B cell (primary cell): ENCODE measurements at regions not wholly inside any gene's neighbourhood (a gene's known extent, or its start where the extent isn't known, plus 50 kb on each side); places are given as distances from the start of the nearest gene placed in this dataset.

Source experiments
- ATAC-seq: fragments of 200-7000 bp; cut with Tn5 transposase; one replicate; pipeline ENCODE4 v1.10.0; 2021; ENCODE audit warnings: low read depth, mild to moderate bottlenecking, moderate number of reproducible peaks, moderate library complexity
- CTCF ChIA-PET: fragments of 350-600 bp; sonication (Branson Sonifier 250); formaldehyde crosslinking; loops from one replicate; lab custom pipeline; 2021; ENCODE audit warnings: antibody characterized with exemption, inconsistent platforms; lab: Charles Lee
- POLR2A ChIA-PET: fragments of 350-600 bp; sonication (Branson Sonifier 250); formaldehyde crosslinking; loops from one replicate; lab custom pipeline; 2021; ENCODE audit warnings: antibody characterized with exemption; lab: Charles Lee
- DNase-seq: peaks from one replicate; pipeline ENCODE4 v3.0.0; 2013
- H2AFZ ChIP-seq: 2 replicates; pipeline ENCODE4 v1.6.1; 2012; ENCODE audit warnings: mild to moderate bottlenecking, low read depth, low read length; ENCODE audit not compliant: insufficient read depth, poor library complexity, severe bottlenecking
- H3K27ac ChIP-seq, 2 donors: 1 replicate in 1 of 2; 2 replicates in 1 of 2; pipeline ENCODE4 v1.5.1; 2012 to 2013; ENCODE audit warnings: low read length in 2 of 2, mild to moderate bottlenecking in 2 of 2, moderate library complexity in 1 of 2
- H3K27me3 ChIP-seq, 4 experiments: fragments of 200-600 bp in 1 of 4; sonication (generic) in 1 of 4; replicated peaks in 1 of 4; 1 replicate in 2 of 4; 2 replicates in 2 of 4; pipeline versions ENCODE4 v1.6.1 to v1.7.0; 2013 to 2016; ENCODE audit warnings: low read length in 3 of 4, mild to moderate bottlenecking in 2 of 4, mixed read lengths in 1 of 4, moderate library complexity in 1 of 4; ENCODE audit not compliant: insufficient read depth in 4 of 4, control insufficient read depth in 3 of 4; ENCODE audit errors: control extremely low read depth in 1 of 4
- H3K36me3 ChIP-seq, 2 experiments: replicated peaks in 1 of 2; 1 replicate in 1 of 2; 2 replicates in 1 of 2; pipeline versions ENCODE4 v1.6.1 to v1.7.1; 2013; ENCODE audit warnings: low read length in 1 of 2; ENCODE audit not compliant: insufficient read depth in 2 of 2, control insufficient read depth in 1 of 2; ENCODE audit errors: control extremely low read depth in 1 of 2, extremely low read depth in 1 of 2
- H3K4me1 ChIP-seq, 2 donors: fragments of 200-600 bp in 1 of 2; sonication (generic) in 1 of 2; 1 replicate in 1 of 2; 2 replicates in 1 of 2; pipeline versions ENCODE4 v1.5.1 to v1.6.1; 2013 to 2017; ENCODE audit warnings: low read length in 2 of 2; ENCODE audit not compliant: control insufficient read depth in 2 of 2, insufficient read depth in 2 of 2
- H3K4me2 ChIP-seq: replicated peaks from 2 replicates; pipeline ENCODE3; 2012; ENCODE audit warnings: mild to moderate bottlenecking, low read depth, low read length; ENCODE audit not compliant: poor library complexity, severe bottlenecking
- H3K4me3 ChIP-seq, 5 experiments: fragments of 200-600 bp in 1 of 5; sonication (generic) in 1 of 5; 1 replicate in 3 of 5; 2 replicates in 2 of 5; pipeline versions ENCODE4 v1.5.1 to v1.7.0; 2011 to 2016; ENCODE audit warnings: low read length in 4 of 5, mild to moderate bottlenecking in 4 of 5, low read depth in 2 of 5, control low read depth in 1 of 5, moderate library complexity in 1 of 5; ENCODE audit not compliant: insufficient read depth in 1 of 5; ENCODE audit errors: control extremely low read depth in 1 of 5, extremely low read depth in 1 of 5
- H3K79me2 ChIP-seq: fragments of 200-600 bp; sonication (generic); one replicate; pipeline ENCODE4 v1.6.0; 2016; ENCODE audit warnings: low read length; ENCODE audit not compliant: control insufficient read depth, insufficient read depth
- H3K9ac ChIP-seq: fragments of 200-600 bp; sonication (generic); 2 replicates; pipeline ENCODE4 v1.6.1; 2017; ENCODE audit warnings: mild to moderate bottlenecking, low read length, moderate library complexity
- H3K9me3 ChIP-seq, 3 donors: one replicate each; pipeline versions ENCODE4 v1.6.1 to v1.7.1; 2013; ENCODE audit warnings: low read length in 2 of 3; ENCODE audit not compliant: control insufficient read depth in 2 of 3, insufficient read depth in 1 of 3; ENCODE audit errors: control extremely low read depth in 1 of 3
- H4K20me1 ChIP-seq: 2 replicates; pipeline ENCODE4 v1.6.0; 2012; ENCODE audit warnings: mild to moderate bottlenecking, low read length; ENCODE audit not compliant: insufficient read depth, control insufficient read depth, poor library complexity, severe bottlenecking
- H3K27ac Mint-ChIP-seq: one replicate; pipeline ENCODE4 v1.8.0; 2021; ENCODE audit warnings: mixed read lengths
- H3K27me3 Mint-ChIP-seq: one replicate; pipeline ENCODE4 v1.8.0; 2021; ENCODE audit warnings: mixed read lengths
- H3K4me1 Mint-ChIP-seq: one replicate; pipeline ENCODE4 v1.8.0; 2021; ENCODE audit warnings: mixed read lengths
- H3K4me3 Mint-ChIP-seq: one replicate; pipeline ENCODE4 v1.8.0; 2021; ENCODE audit warnings: mixed read lengths
- H3K9me3 Mint-ChIP-seq: one replicate; pipeline ENCODE4 v1.8.0; 2022; ENCODE audit warnings: mixed read lengths; ENCODE audit not compliant: insufficient read depth
- CTCF ChIP-seq: fragments of 200-600 bp; IDR thresholded peaks from one replicate; pipeline ENCODE4 v1.8.0; 2022; ENCODE audit warnings: antibody characterized with exemption, mild to moderate bottlenecking
- EZH2 ChIP-seq: IDR thresholded peaks from 2 replicates; pipeline ENCODE4 v1.6.1; 2012; ENCODE audit warnings: borderline replicate concordance, low read depth, mild to moderate bottlenecking, moderate library complexity, low read length; ENCODE audit not compliant: insufficient read depth, poor library complexity, severe bottlenecking
- WGBS: methylation state at CpG from one replicate; pipeline ENCODE4 v1.1.5; 2013; ENCODE audit warnings: missing lambda C conversion rate; ENCODE audit not compliant: insufficient coverage; 5-methylcytosine and 5-hydroxymethylcytosine counted together
- intact Hi-C: fragments of 100-400 bp; cut with micrococcal nuclease; formaldehyde crosslinking; loops from one replicate; pipeline ENCODE4 v1.10.0; 2022

GRCh38 chr16:64470916-64471315 lies 650.9 kb downstream of the CDH11 start:
- Histone ChIP-seq H2AFZ (no peak overlapping the region), H3K4me3 (no peak overlapping the region), H3K4me1 (no peaks in the 10 kb centered on the region), H3K79me2 (no peaks in the 10 kb centered on the region), H3K36me3 (no peaks in the 10 kb centered on the region), H3K9ac (no peak overlapping the region), H3K27me3 (no peaks in the 10 kb centered on the region), H3K27ac (no peak overlapping the region), H3K4me2 (no peak overlapping the region), H3K9me3 (no peaks in the 10 kb centered on the region), H4K20me1 (no peaks in the 10 kb centered on the region)
- Mint-ChIP-seq H3K27ac (no peak overlapping the region), H3K4me1 (no peaks in the 10 kb centered on the region), H3K27me3 (no peaks in the 10 kb centered on the region), H3K4me3 (no peak overlapping the region), H3K9me3 (peaks cover 9% of the 10 kb centered on the region)
- ChIA-PET POLR2A (no interaction called here), CTCF (no interaction called here)
- TF ChIP-seq CTCF = no peak
- TF ChIP-seq EZH2 = no peak
- no peak for ATAC-seq
- DNase-seq = no peak
- no CpG with 5 or more reads among the region's 2 CpGs for WGBS
- intact Hi-C loops = no loop called here

GRCh38 chr16:64469906-64470702 lies 651.8 kb downstream of the CDH11 start:
- CTCF ChIA-PET = no interaction called here
- no peaks in the 10 kb centered on the region for H3K79me2 ChIP-seq
- H3K4me1 Mint-ChIP-seq = no peaks in the 10 kb centered on the region
- 88% methylated on average over 1 of the region's 2 CpGs for WGBS
- POLR2A ChIA-PET = no interaction called here
- H3K9me3 ChIP-seq = no peaks in the 10 kb centered on the region
- H3K4me3 Mint-ChIP-seq = no peak overlapping the region
- H4K20me1 ChIP-seq = no peaks in the 10 kb centered on the region
- no peak overlapping the region for H3K27ac Mint-ChIP-seq
- H3K4me1 ChIP-seq = no peaks in the 10 kb centered on the region
- H3K36me3 ChIP-seq = no peaks in the 10 kb centered on the region
- no peak for DNase-seq
- no peak overlapping the region for H3K27ac ChIP-seq
- ATAC-seq = no peak
- H3K27me3 ChIP-seq = no peaks in the 10 kb centered on the region
- no peak for TF ChIP-seq EZH2
- TF ChIP-seq CTCF = no peak
- no peak overlapping the region for H3K9ac ChIP-seq
- H2AFZ ChIP-seq = no peak overlapping the region
- H3K4me2 ChIP-seq = no peak overlapping the region
- H3K9me3 Mint-ChIP-seq = peaks cover 9% of the 10 kb centered on the region
- no peak overlapping the region for H3K4me3 ChIP-seq
- H3K27me3 Mint-ChIP-seq = no peaks in the 10 kb centered on the region
- intact Hi-C loops = no loop called here
